ENCODE measurements at regions not wholly inside any gene's neighbourhood (a gene's known extent, or its start where the extent isn't known, plus 50 kb on each side); places are given as distances from the start of the nearest gene placed in this dataset.

- no peak overlapping the region for H3K4me2 ChIP-seq (ENCODE audit: low read depth, low read length, poor library complexity, severe bottlenecking)
- no peak overlapping the region for H3K4me3 ChIP-seq (ENCODE audit: low read length, poor library complexity, severe bottlenecking)
- no peaks in the 10 kb centered on the region for H3K9me2 ChIP-seq (replicated peaks; ENCODE audit: low read depth, low read length)
- H3K9ac ChIP-seq (ENCODE audit: low read depth, low read length, poor library complexity, severe bottlenecking): no peak overlapping the region
- no peaks in the 10 kb centered on the region for H3K79me2 ChIP-seq (ENCODE audit: insufficient read depth, low read length)
- H4K20me1 ChIP-seq (ENCODE audit: insufficient read depth, low read length, poor library complexity, severe bottlenecking): no peaks in the 10 kb centered on the region
- H3K27me3 ChIP-seq (ENCODE audit: insufficient read depth, low read length, poor library complexity, severe bottlenecking): no peaks in the 10 kb centered on the region
- no peaks in the 10 kb centered on the region for H3F3A ChIP-seq (ENCODE audit: low read depth)
- H2AFZ ChIP-seq (ENCODE audit: low read length): no peak overlapping the region
- no peaks in the 10 kb centered on the region for H3K36me3 ChIP-seq (ENCODE audit: insufficient read depth, low read length)
- peaks cover 16% of the 10 kb centered on the region; the same call in 1 of the 2 replicates for H3K9me3 ChIP-seq (ENCODE audit: insufficient read depth, low read depth, low read length)
- TF ChIP-seq EZH2phosphoT487 (IDR thresholded peaks at IDR 0.05; ENCODE audit: borderline replicate concordance) (no peak), CTCF (conservative IDR thresholded peaks at IDR 0.05; ENCODE audit: low read length) (no peak)
- H3K4me1 ChIP-seq (ENCODE audit: insufficient read depth, low read length, poor library complexity, severe bottlenecking): no peaks in the 10 kb centered on the region
Observed at GRCh38 chr2:101016-101415, 54.7 kb upstream of the FAM110C start.
